RPMI7951 (cell line): ENCODE measurements at regions not wholly inside any gene's neighbourhood (a gene's known extent, or its start where the extent isn't known, plus 50 kb on each side); places are given as distances from the start of the nearest gene placed in this dataset.

Source experiments
- DNase-seq: peaks from one replicate; pipeline ENCODE4 v3.0.0-alpha.2; 2012; ENCODE audit warnings: low read depth

GRCh38 chr7:17176371-17177032 is 122.0 kb upstream of the AHR start:
- DNase-seq: no peak

- DNase-seq: no peak
Measured at GRCh38 chr7:17178545-17178944, 119.9 kb upstream of the AHR start.

- DNase-seq: no peak
Measured at GRCh38 chr7:17181482-17181881, 117.0 kb upstream of the AHR start.

GRCh38 chr7:17183630-17184328 is 114.7 kb upstream of the AHR start:
- DNase-seq: peak; percentile 6

GRCh38 chr7:17184805-17185689 is 113.4 kb upstream of the AHR start:
- DNase-seq: peak; percentile 14

- DNase-seq: peak; percentile 74
Measured at GRCh38 chr7:17185690-17186070, 112.8 kb upstream of the AHR start.

GRCh38 chr7:17186745-17187530 is 111.5 kb upstream of the AHR start:
- DNase-seq: no peak

GRCh38 chr7:17194656-17195055 is 103.8 kb upstream of the AHR start:
- no peak for DNase-seq

GRCh38 chr7:17195576-17195975 is 102.9 kb upstream of the AHR start:
- DNase-seq: no peak

- DNase-seq: no peak
Measured at GRCh38 chr7:17205910-17206309, 92.5 kb upstream of the AHR start.

- no peak for DNase-seq
Measured at GRCh38 chr7:17206349-17206905, 92.0 kb upstream of the AHR start.

- DNase-seq: no peak
Measured at GRCh38 chr7:17207220-17207619, 91.2 kb upstream of the AHR start.

GRCh38 chr7:17209101-17209500 is 89.4 kb upstream of the AHR start:
- no peak for DNase-seq

GRCh38 chr7:17211307-17211836 is 87.1 kb upstream of the AHR start:
- DNase-seq: no peak

- DNase-seq: no peak
Measured at GRCh38 chr7:17212188-17212587, 86.3 kb upstream of the AHR start.

GRCh38 chr7:17227766-17228490 is 70.5 kb upstream of the AHR start:
- DNase-seq: no peak

- no peak for DNase-seq
Measured at GRCh38 chr7:17229228-17229627, 69.2 kb upstream of the AHR start.

- no peak for DNase-seq
Measured at GRCh38 chr7:17230099-17230807, 68.2 kb upstream of the AHR start.

- DNase-seq: peak; percentile 16
Measured at GRCh38 chr7:17233603-17234002, 64.8 kb upstream of the AHR start.

- DNase-seq: peak; percentile 69
Measured at GRCh38 chr7:17234030-17234397, 64.4 kb upstream of the AHR start.
